ENCODE measurements at regions not wholly inside any gene's neighbourhood (a gene's known extent, or its start where the extent isn't known, plus 50 kb on each side); places are given as distances from the start of the nearest gene placed in this dataset.

DNA sequence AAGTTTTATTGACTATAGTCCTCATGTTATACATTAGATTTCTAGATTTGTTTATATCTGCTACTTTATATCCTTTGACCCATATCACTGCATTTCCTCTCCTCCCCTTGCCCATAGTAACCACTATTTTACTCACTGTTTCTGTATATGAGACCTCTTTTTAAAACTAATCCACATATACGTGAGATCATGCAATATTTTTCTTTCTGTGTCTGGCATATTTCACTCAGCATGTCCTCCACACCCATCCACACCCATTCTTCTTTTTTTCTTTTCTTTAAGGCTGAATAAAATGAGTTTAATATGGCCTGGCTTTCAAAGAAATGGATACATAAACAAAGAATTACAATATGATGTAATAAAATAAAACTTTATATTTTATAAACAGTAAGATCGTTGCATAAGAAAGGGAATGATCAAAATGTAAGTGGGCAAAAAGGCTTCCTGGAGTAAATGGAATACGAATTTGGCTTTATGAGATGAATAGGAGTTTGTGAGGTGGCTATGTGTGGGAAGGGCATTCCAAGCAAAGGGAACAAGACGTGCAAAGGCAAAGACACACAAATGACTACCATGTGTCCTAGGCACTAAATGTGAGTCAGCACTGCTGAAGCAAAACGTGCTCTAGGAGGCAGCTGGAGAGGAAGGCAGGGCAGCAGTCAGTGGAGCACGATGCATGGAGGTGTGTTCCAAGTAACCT, 53.2 kb upstream of the HIF1A start:
- Histone ChIP-seq H3K36me3 (ENCODE audit: control insufficient read depth, insufficient read depth, low read length) (no peaks in the 10 kb centered on the region), H3K27ac (ENCODE audit: low read depth, low read length) (no peak overlapping the region), H3K4me3 (ENCODE audit: low read depth, low read length) (no peak overlapping the region), H3K9ac (ENCODE audit: low read length) (no peak overlapping the region), H3K9me3 (ENCODE audit: control insufficient read depth, insufficient read depth, low read depth, low read length) (no peaks in the 10 kb centered on the region), H3K27me3 (ENCODE audit: control insufficient read depth, insufficient read depth, low read length) (no peaks in the 10 kb centered on the region), H3K4me1 (ENCODE audit: control insufficient read depth, insufficient read depth, low read length) (no peaks in the 10 kb centered on the region)

- Histone ChIP-seq H3K36me3 (ENCODE audit: control insufficient read depth, insufficient read depth, low read length) (no peaks in the 10 kb centered on the region), H3K27ac (ENCODE audit: low read depth, low read length) (no peak overlapping the region), H3K4me3 (ENCODE audit: low read depth, low read length) (no peak overlapping the region), H3K27me3 (ENCODE audit: control insufficient read depth, insufficient read depth, low read length) (no peaks in the 10 kb centered on the region), H3K9me3 (ENCODE audit: control insufficient read depth, insufficient read depth, low read depth, low read length) (no peaks in the 10 kb centered on the region), H3K4me1 (ENCODE audit: control insufficient read depth, insufficient read depth, low read length) (no peaks in the 10 kb centered on the region), H3K9ac (ENCODE audit: low read length) (no peak overlapping the region)
These were observed 52.7 kb upstream of the HIF1A start for GRCh38 chr14:61642614-61642982.

GRCh38 chr14:61643555-61643954, 51.8 kb upstream of the HIF1A start:
- Histone ChIP-seq H3K4me1 (ENCODE audit: control insufficient read depth, insufficient read depth, low read length) (no peaks in the 10 kb centered on the region), H3K4me3 (ENCODE audit: low read depth, low read length) (no peak overlapping the region), H3K9ac (ENCODE audit: low read length) (no peak overlapping the region), H3K36me3 (ENCODE audit: control insufficient read depth, insufficient read depth, low read length) (no peaks in the 10 kb centered on the region), H3K27ac (ENCODE audit: low read depth, low read length) (no peak overlapping the region), H3K27me3 (ENCODE audit: control insufficient read depth, insufficient read depth, low read length) (no peaks in the 10 kb centered on the region), H3K9me3 (ENCODE audit: control insufficient read depth, insufficient read depth, low read depth, low read length) (no peaks in the 10 kb centered on the region)

- H3K9ac ChIP-seq (ENCODE audit: low read length): no peak overlapping the region
These were observed 51.1 kb upstream of the HIF1A start for GRCh38 chr14:61644175-61644574.

GRCh38 chr14:61644834-61645233, 50.5 kb upstream of the HIF1A start:
- no peaks in the 10 kb centered on the region for H3K9me3 ChIP-seq (ENCODE audit: control insufficient read depth, insufficient read depth, low read depth, low read length)
- no peak overlapping the region for H3K27ac ChIP-seq (ENCODE audit: low read depth, low read length)
- H3K4me3 ChIP-seq (ENCODE audit: low read depth, low read length): no peak overlapping the region
- H3K27me3 ChIP-seq (ENCODE audit: control insufficient read depth, insufficient read depth, low read length): no peaks in the 10 kb centered on the region
- H3K4me1 ChIP-seq (ENCODE audit: control insufficient read depth, insufficient read depth, low read length): no peaks in the 10 kb centered on the region
- H3K9ac ChIP-seq (ENCODE audit: low read length): no peak overlapping the region
- no peaks in the 10 kb centered on the region for H3K36me3 ChIP-seq (ENCODE audit: control insufficient read depth, insufficient read depth, low read length)

More at GRCh38 chr14:61644175-61644574, 51.1 kb upstream of the HIF1A start:
- Histone ChIP-seq H3K36me3 (ENCODE audit: control insufficient read depth, insufficient read depth, low read length) (no peaks in the 10 kb centered on the region), H3K27me3 (ENCODE audit: control insufficient read depth, insufficient read depth, low read length) (no peaks in the 10 kb centered on the region), H3K9me3 (ENCODE audit: control insufficient read depth, insufficient read depth, low read depth, low read length) (no peaks in the 10 kb centered on the region), H3K4me3 (ENCODE audit: low read depth, low read length) (no peak overlapping the region), H3K27ac (ENCODE audit: low read depth, low read length) (no peak overlapping the region), H3K4me1 (ENCODE audit: control insufficient read depth, insufficient read depth, low read length) (no peaks in the 10 kb centered on the region)

DNA sequence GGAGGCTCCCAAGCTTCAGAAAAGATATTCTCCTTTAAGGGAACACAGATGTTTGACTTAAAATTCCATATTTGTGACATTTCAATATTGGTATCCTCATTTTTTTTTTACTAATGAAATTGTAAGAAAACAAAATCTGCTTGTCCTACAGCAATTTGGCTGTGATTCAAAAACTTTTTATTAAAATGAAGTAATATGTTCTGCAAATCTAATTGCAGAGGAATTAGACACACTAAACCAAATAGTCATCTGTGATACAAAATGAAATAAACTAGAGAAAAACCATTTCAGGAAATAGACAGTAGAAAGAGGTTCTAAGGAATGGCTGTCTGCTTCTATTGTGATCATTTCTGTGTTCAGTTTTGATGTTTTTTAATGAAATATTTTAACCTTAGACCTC, 50.1 kb upstream of the HIF1A start:
- no peaks in the 10 kb centered on the region for H3K27me3 ChIP-seq (ENCODE audit: control insufficient read depth, insufficient read depth, low read length)
- H3K27ac ChIP-seq (ENCODE audit: low read depth, low read length): no peak overlapping the region
- H3K9ac ChIP-seq (ENCODE audit: low read length): no peak overlapping the region
- no peaks in the 10 kb centered on the region for H3K36me3 ChIP-seq (ENCODE audit: control insufficient read depth, insufficient read depth, low read length)
- H3K9me3 ChIP-seq (ENCODE audit: control insufficient read depth, insufficient read depth, low read depth, low read length): no peaks in the 10 kb centered on the region
- no peak overlapping the region for H3K4me3 ChIP-seq (ENCODE audit: low read depth, low read length)
- no peaks in the 10 kb centered on the region for H3K4me1 ChIP-seq (ENCODE audit: control insufficient read depth, insufficient read depth, low read length)

Data from HUES6 (cell line).